Mesenchymal stem cell (in vitro differentiated cells and primary cell): ENCODE measurements at regions not wholly inside any gene's neighbourhood (a gene's known extent, or its start where the extent isn't known, plus 50 kb on each side); places are given as distances from the start of the nearest gene placed in this dataset.

Experiments used
- DNase-seq: peaks from one replicate; pipeline ENCODE4 v3.0.0-alpha.2; 2013
- H2AFZ ChIP-seq: one replicate; pipeline ENCODE4 v1.6.1; 2013; ENCODE audit warnings: low read depth, mild to moderate bottlenecking, control low read depth, inconsistent platforms, low read length, moderate library complexity
- H2AK5ac ChIP-seq: 2 replicates; pipeline ENCODE4 v1.6.1; 2013; ENCODE audit warnings: low read length, moderate library complexity, mild to moderate bottlenecking, inconsistent platforms; ENCODE audit not compliant: severe bottlenecking
- H2BK120ac ChIP-seq: one replicate; pipeline ENCODE4 v1.6.1; 2013; ENCODE audit warnings: low read depth, mild to moderate bottlenecking, inconsistent platforms, low read length, moderate library complexity
- H2BK12ac ChIP-seq, 2 experiments: one replicate each; pipeline ENCODE4 v1.6.1; 2013; ENCODE audit warnings: inconsistent platforms in 2 of 2, low read length in 2 of 2, mild to moderate bottlenecking in 2 of 2, moderate library complexity in 2 of 2, control low read depth in 1 of 2
- H2BK15ac ChIP-seq: one replicate; pipeline ENCODE4 v1.6.1; 2013; ENCODE audit warnings: mild to moderate bottlenecking, low read depth, inconsistent platforms; ENCODE audit not compliant: poor library complexity, severe bottlenecking
- H2BK5ac ChIP-seq: 2 replicates; pipeline ENCODE4 v1.6.1; 2013; ENCODE audit warnings: low read depth, mild to moderate bottlenecking, low read length, control low read depth, inconsistent platforms; ENCODE audit not compliant: poor library complexity, severe bottlenecking
- H3K14ac ChIP-seq, 2 experiments: one replicate each; pipeline ENCODE4 v1.6.1; 2013; ENCODE audit warnings: inconsistent platforms in 2 of 2, low read length in 2 of 2, control low read depth in 1 of 2, mild to moderate bottlenecking in 1 of 2, moderate library complexity in 1 of 2
- H3K18ac ChIP-seq, 2 experiments: one replicate each; pipeline ENCODE4 v1.6.1; 2013; ENCODE audit warnings: inconsistent platforms in 2 of 2, low read length in 2 of 2, control low read depth in 1 of 2, low read depth in 1 of 2, mild to moderate bottlenecking in 1 of 2
- H3K23ac ChIP-seq, 2 experiments: one replicate each; pipeline ENCODE4 v1.6.1; 2013; ENCODE audit warnings: inconsistent platforms in 2 of 2, low read length in 2 of 2, mild to moderate bottlenecking in 2 of 2, moderate library complexity in 2 of 2, control low read depth in 1 of 2
- H3K27ac ChIP-seq: 2 replicates; pipeline ENCODE4 v1.5.1; 2013; ENCODE audit warnings: mild to moderate bottlenecking, moderate library complexity, low read length, control low read depth, inconsistent platforms; ENCODE audit not compliant: poor library complexity, severe bottlenecking
- H3K27me3 ChIP-seq, 2 experiments: 2 replicates each; pipeline versions ENCODE4 v1.6.1 to v1.7.0; 2013; ENCODE audit warnings: low read length in 2 of 2, mild to moderate bottlenecking in 2 of 2, moderate library complexity in 2 of 2, control low read depth in 1 of 2, inconsistent platforms in 1 of 2; ENCODE audit not compliant: control insufficient read depth in 1 of 2, insufficient read depth in 1 of 2
- H3K36me3 ChIP-seq, 2 experiments: 2 replicates each; pipeline versions ENCODE4 v1.6.1 to v1.7.0; 2013; ENCODE audit warnings: low read length in 2 of 2, control low read depth in 1 of 2, inconsistent platforms in 1 of 2, low read depth in 1 of 2, mild to moderate bottlenecking in 1 of 2; ENCODE audit not compliant: insufficient read depth in 2 of 2, control insufficient read depth in 1 of 2
- H3K4ac ChIP-seq, 2 experiments: one replicate each; pipeline ENCODE4 v1.6.1; 2013; ENCODE audit warnings: inconsistent platforms in 2 of 2, low read length in 2 of 2, mild to moderate bottlenecking in 2 of 2, moderate library complexity in 2 of 2, control low read depth in 1 of 2, low read depth in 1 of 2
- H3K4me1 ChIP-seq: 2 replicates; pipeline ENCODE4 v1.6.1; 2013; ENCODE audit warnings: low read depth, low read length, control low read depth; ENCODE audit not compliant: control insufficient read depth, insufficient read depth
- H3K4me2 ChIP-seq: 2 replicates; pipeline ENCODE4 v1.6.1; 2013; ENCODE audit warnings: low read length, mild to moderate bottlenecking, inconsistent platforms; ENCODE audit not compliant: poor library complexity, severe bottlenecking
- H3K4me3 ChIP-seq, 2 experiments: 2 replicates each; pipeline versions ENCODE4 v1.5.1 to v1.7.0; 2013; ENCODE audit warnings: low read length in 2 of 2, mild to moderate bottlenecking in 2 of 2, control low read depth in 1 of 2, low read depth in 1 of 2; ENCODE audit not compliant: insufficient read depth in 1 of 2
- H3K79me1 ChIP-seq: replicated peaks from 2 replicates; pipeline ENCODE4 v1.6.1; 2013; ENCODE audit warnings: mild to moderate bottlenecking, control low read depth, low read length, inconsistent platforms; ENCODE audit not compliant: poor library complexity, severe bottlenecking
- H3K9ac ChIP-seq: 2 replicates; pipeline ENCODE4 v1.7.0; 2013; ENCODE audit warnings: mild to moderate bottlenecking, low read length, moderate library complexity
- H3K9me3 ChIP-seq: 2 replicates; pipeline ENCODE4 v1.7.0; 2013; ENCODE audit warnings: mild to moderate bottlenecking, low read length; ENCODE audit not compliant: control insufficient read depth
- H4K8ac ChIP-seq: one replicate; pipeline ENCODE4 v1.6.1; 2013; ENCODE audit warnings: inconsistent platforms, mild to moderate bottlenecking, low read length, moderate library complexity
- H4K91ac ChIP-seq: one replicate; pipeline ENCODE4 v1.6.1; 2013; ENCODE audit warnings: mild to moderate bottlenecking, low read length, inconsistent platforms
- WGBS: methylation state at CpG from one replicate; pipeline ENCODE4 v1.1.7; 2013; ENCODE audit warnings: mixed read lengths; 5-methylcytosine and 5-hydroxymethylcytosine counted together

DNA sequence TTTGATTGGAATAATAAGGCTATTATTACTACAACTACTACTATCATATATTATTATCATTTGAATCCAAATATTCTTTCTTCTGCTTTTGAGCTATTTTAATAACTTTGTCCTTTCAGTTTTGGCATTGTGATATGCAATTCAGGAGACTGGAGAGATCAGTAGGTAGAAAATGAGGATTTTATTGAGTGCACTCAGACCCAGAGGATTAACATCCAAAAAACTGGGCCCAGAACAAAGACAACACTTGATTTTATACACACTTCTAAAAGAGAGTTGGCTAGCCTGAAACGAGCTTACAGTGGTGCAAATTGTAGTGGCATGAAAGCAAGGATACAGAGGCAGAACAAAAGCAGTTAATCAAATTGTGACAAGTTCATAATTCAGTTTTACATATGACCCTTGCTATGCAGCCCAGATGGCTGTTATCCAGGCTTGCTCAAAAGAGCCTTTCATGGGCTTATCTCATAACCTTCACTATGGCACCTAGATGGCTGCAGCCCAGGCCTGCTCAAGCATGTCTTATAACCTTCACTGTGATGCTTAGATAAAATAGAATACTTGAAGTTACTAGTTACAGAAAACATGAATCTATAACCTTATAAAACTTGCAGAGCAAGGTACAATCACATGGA is 796.3 kb upstream of the RAG2 start:
- no peak overlapping the region for H3K23ac ChIP-seq
- no peak overlapping the region for H2AFZ ChIP-seq
- no peaks in the 10 kb centered on the region for H3K27me3 ChIP-seq
- H4K91ac ChIP-seq, result no peak overlapping the region
- no peak overlapping the region for H3K27ac ChIP-seq
- no peak overlapping the region for H2BK15ac ChIP-seq
- H3K9ac ChIP-seq, result no peak overlapping the region
- no peak overlapping the region for H3K4ac ChIP-seq
- 27% methylated on average over 1 of the region's 1 CpG for WGBS
- H2BK120ac ChIP-seq, result no peak overlapping the region
- no peak overlapping the region for H2BK12ac ChIP-seq
- H3K4me3 ChIP-seq, result no peak overlapping the region
- no peak overlapping the region for H2BK5ac ChIP-seq
- no peaks in the 10 kb centered on the region for H3K4me1 ChIP-seq
- H3K79me1 ChIP-seq, result no peaks in the 10 kb centered on the region
- H3K18ac ChIP-seq, result no peak overlapping the region
- DNase-seq, result no peak
- no peak overlapping the region for H2AK5ac ChIP-seq
- peaks cover 37% of the 10 kb centered on the region for H3K9me3 ChIP-seq
- H3K14ac ChIP-seq, result no peak overlapping the region
- no peak overlapping the region for H4K8ac ChIP-seq
- no peak overlapping the region for H3K4me2 ChIP-seq
- no peaks in the 10 kb centered on the region for H3K36me3 ChIP-seq

DNA sequence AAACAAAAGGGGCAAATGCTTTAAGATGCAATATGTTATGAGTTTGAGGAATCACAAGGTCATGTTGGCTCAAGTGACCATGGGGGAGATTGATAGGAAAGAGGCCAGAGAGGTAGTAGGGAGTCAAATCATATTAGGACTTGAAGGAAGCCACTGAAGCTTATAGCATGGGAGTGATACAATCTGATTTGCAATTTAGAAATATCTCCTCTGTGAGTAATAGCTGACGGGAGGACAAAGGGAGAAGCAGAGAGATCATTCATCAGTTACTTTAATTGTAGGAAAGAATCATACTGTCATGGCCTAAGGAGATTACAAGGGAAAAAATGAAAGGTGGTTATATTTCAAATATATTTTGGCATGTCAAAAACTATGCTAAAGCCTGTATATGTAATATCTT is 793.6 kb upstream of the RAG2 start:
- no peak overlapping the region for H3K18ac ChIP-seq
- H3K4me3 ChIP-seq, result no peak overlapping the region
- H3K9me3 ChIP-seq, result peaks cover 40% of the 10 kb centered on the region
- H3K4me1 ChIP-seq, result no peaks in the 10 kb centered on the region
- no peak overlapping the region for H3K27ac ChIP-seq
- no peak overlapping the region for H2AK5ac ChIP-seq
- H3K36me3 ChIP-seq, result no peaks in the 10 kb centered on the region
- H4K91ac ChIP-seq, result no peak overlapping the region
- H2BK15ac ChIP-seq, result no peak overlapping the region
- H3K23ac ChIP-seq, result no peak overlapping the region
- no peak overlapping the region for H4K8ac ChIP-seq
- no peak overlapping the region for H2BK12ac ChIP-seq
- WGBS, result 91% methylated on average over 1 of the region's 1 CpG
- no peak overlapping the region for H3K4me2 ChIP-seq
- no peak for DNase-seq
- no peak overlapping the region for H3K14ac ChIP-seq
- no peak overlapping the region for H3K9ac ChIP-seq
- H2AFZ ChIP-seq, result no peak overlapping the region
- no peak overlapping the region for H2BK5ac ChIP-seq
- no peak overlapping the region for H3K4ac ChIP-seq
- no peak overlapping the region for H2BK120ac ChIP-seq
- no peaks in the 10 kb centered on the region for H3K27me3 ChIP-seq
- no peaks in the 10 kb centered on the region for H3K79me1 ChIP-seq

DNA sequence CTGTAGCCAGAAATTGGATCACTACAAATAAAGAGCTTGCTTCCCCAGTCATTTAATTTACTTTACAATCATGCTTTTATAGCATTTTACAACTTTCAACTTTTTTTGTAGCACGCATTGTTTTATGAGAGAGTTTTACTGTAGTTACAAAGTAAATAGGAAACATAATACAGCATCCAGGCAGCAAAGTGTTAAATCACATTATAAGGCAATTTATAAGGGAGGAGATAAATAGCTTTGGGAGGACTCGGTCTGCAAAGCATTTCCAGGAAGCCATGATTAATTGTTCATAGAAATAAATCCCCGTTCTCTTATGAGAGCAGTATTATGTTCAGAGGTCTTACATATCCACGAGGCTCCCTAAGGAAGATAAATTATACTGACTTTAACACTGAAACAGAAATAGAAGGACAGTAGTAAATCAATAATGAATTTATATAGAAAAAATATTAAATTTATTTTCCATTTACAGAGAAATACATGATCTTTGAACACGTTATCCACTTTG is 792.6 kb upstream of the RAG2 start:
- no peak overlapping the region for H2BK12ac ChIP-seq
- H2AFZ ChIP-seq, result no peak overlapping the region
- no peak overlapping the region for H3K14ac ChIP-seq
- H3K36me3 ChIP-seq, result no peaks in the 10 kb centered on the region
- no peak overlapping the region for H4K8ac ChIP-seq
- no peak overlapping the region for H3K4me3 ChIP-seq
- no peak overlapping the region for H4K91ac ChIP-seq
- H2BK5ac ChIP-seq, result no peak overlapping the region
- no peak overlapping the region for H2AK5ac ChIP-seq
- no peak overlapping the region for H3K27ac ChIP-seq
- H3K9me3 ChIP-seq, result peaks cover 33% of the 10 kb centered on the region
- DNase-seq, result no peak
- H3K27me3 ChIP-seq, result no peaks in the 10 kb centered on the region
- H2BK120ac ChIP-seq, result no peak overlapping the region
- no peak overlapping the region for H3K4ac ChIP-seq
- H3K23ac ChIP-seq, result no peak overlapping the region
- 73% methylated on average over 2 of the region's 5 CpGs for WGBS
- no peaks in the 10 kb centered on the region for H3K79me1 ChIP-seq
- no peak overlapping the region for H3K9ac ChIP-seq
- no peak overlapping the region for H3K4me2 ChIP-seq
- no peak overlapping the region for H3K18ac ChIP-seq
- H2BK15ac ChIP-seq, result no peak overlapping the region
- H3K4me1 ChIP-seq, result no peaks in the 10 kb centered on the region

DNA sequence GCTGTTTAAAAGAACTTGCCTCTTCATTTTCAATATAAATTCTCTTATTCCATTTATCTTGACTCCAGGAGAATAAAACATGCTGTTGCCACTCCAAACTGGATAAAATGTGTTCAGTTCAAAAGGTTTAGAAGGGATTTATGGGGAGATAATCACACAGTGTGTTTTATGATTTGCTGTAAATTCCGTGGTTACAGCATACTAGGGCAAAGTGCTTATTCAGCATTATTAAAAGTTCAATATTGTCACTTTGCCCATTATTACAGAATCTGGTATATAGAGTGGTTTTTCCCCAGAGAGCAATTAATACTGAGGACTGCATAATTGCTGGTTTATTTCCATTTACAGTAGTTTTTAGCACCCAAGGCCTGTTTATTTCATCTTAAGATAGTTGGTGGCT is 780.9 kb upstream of the RAG2 start:
- no peak overlapping the region for H3K18ac ChIP-seq
- H3K79me1 ChIP-seq, result no peaks in the 10 kb centered on the region
- no peak overlapping the region for H2BK12ac ChIP-seq
- H2AFZ ChIP-seq, result no peak overlapping the region
- no peak overlapping the region for H3K9ac ChIP-seq
- no peak overlapping the region for H3K23ac ChIP-seq
- no peak overlapping the region for H2BK120ac ChIP-seq
- H4K8ac ChIP-seq, result no peak overlapping the region
- H3K4me1 ChIP-seq, result no peaks in the 10 kb centered on the region
- no peak overlapping the region for H3K4ac ChIP-seq
- H3K4me2 ChIP-seq, result no peak overlapping the region
- no peak overlapping the region for H2BK5ac ChIP-seq
- no peak overlapping the region for H2BK15ac ChIP-seq
- H3K27ac ChIP-seq, result no peak overlapping the region
- no peak overlapping the region for H2AK5ac ChIP-seq
- H3K27me3 ChIP-seq, result no peaks in the 10 kb centered on the region
- no peak overlapping the region for H3K4me3 ChIP-seq
- peaks cover 3% of the 10 kb centered on the region for H3K9me3 ChIP-seq
- DNase-seq, result no peak
- H3K14ac ChIP-seq, result no peak overlapping the region
- H3K36me3 ChIP-seq, result no peaks in the 10 kb centered on the region
- no CpG with 5 or more reads among the region's 1 CpG for WGBS
- H4K91ac ChIP-seq, result no peak overlapping the region
